ENCODE measurements at regions not wholly inside any gene's neighbourhood (a gene's known extent, or its start where the extent isn't known, plus 50 kb on each side); places are given as distances from the start of the nearest gene placed in this dataset.

DNA sequence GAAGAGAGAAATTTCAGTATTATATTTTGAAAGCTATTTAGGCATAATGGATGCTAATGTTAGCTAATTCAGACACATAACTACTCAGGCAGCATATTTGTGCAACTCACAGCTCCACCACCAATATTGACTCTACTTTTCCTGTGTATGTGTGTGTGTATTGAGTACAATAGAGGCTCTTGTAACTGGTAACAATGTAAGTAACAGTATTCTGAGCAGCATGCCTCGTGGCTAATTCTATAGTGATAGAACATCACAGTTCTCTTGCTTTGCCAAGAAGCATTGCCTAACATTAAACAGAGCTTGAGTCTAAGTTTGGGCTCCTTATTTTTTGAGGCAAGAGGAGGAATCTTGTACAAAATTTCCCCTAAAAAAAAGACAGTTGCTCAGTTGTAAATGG, 98.6 kb upstream of the ARHGEF26 start:
- no peak for TF ChIP-seq POLR2A (IDR thresholded peaks at IDR 0.05; ENCODE audit: low read length)
- no peak for TF ChIP-seq GATA1 (IDR thresholded peaks at IDR 0.05; ENCODE audit: low read depth, low read length)
